OCI-LY1 (cell line): ENCODE measurements at regions not wholly inside any gene's neighbourhood (a gene's known extent, or its start where the extent isn't known, plus 50 kb on each side); places are given as distances from the start of the nearest gene placed in this dataset.

Source experiments
- H2AFZ ChIP-seq: fragments of 200-600 bp; sonication (generic), shearing (Covaris generic); 2 replicates; pipeline ENCODE4 v1.6.0; 2014; ENCODE audit warnings: antibody characterized with exemption, mild to moderate bottlenecking, low read length
- H3F3A ChIP-seq: fragments of 200-600 bp; sonication (generic), shearing (Covaris generic); 2 replicates; pipeline ENCODE4 v1.6.0; 2014; ENCODE audit warnings: mild to moderate bottlenecking, antibody characterized with exemption, low read length, moderate library complexity; ENCODE audit not compliant: insufficient read depth
- H3K27ac ChIP-seq: fragments of 200-600 bp; sonication (generic); 2 replicates; pipeline ENCODE4 v1.5.1; 2014; ENCODE audit warnings: low read length, mixed run types, mild to moderate bottlenecking, low read depth; ENCODE audit not compliant: poor library complexity, severe bottlenecking
- H3K27me3 ChIP-seq: fragments of 200-600 bp; sonication (generic); 2 replicates; pipeline ENCODE4 v1.6.0; 2014; ENCODE audit warnings: antibody characterized with exemption, mild to moderate bottlenecking, low read length, moderate library complexity; ENCODE audit not compliant: insufficient read depth
- H3K36me3 ChIP-seq: fragments of 200-600 bp; sonication (generic); 2 replicates; pipeline ENCODE4 v1.6.1; 2014; ENCODE audit warnings: mild to moderate bottlenecking, antibody characterized with exemption, low read length, moderate library complexity, mixed read lengths; ENCODE audit not compliant: insufficient read depth
- H3K4me1 ChIP-seq: fragments of 200-600 bp; sonication (generic); 2 replicates; pipeline ENCODE4 v1.5.1; 2014; ENCODE audit warnings: mild to moderate bottlenecking, low read length, moderate library complexity; ENCODE audit not compliant: insufficient read depth, severe bottlenecking
- H3K4me2 ChIP-seq: fragments of 200-600 bp; sonication (generic), shearing (Covaris generic); 2 replicates; pipeline ENCODE4 v1.6.1; 2014; ENCODE audit warnings: low read length
- H3K4me3 ChIP-seq: fragments of 200-600 bp; sonication (generic); 2 replicates; pipeline ENCODE4 v1.5.1; 2014; ENCODE audit warnings: low read length, low read depth, mild to moderate bottlenecking, mixed read lengths; ENCODE audit not compliant: poor library complexity, severe bottlenecking
- H3K79me2 ChIP-seq: fragments of 200-600 bp; shearing (Covaris generic); 2 replicates; pipeline ENCODE4 v1.6.1; 2016; ENCODE audit warnings: mixed run types, low read length, mixed read lengths; ENCODE audit not compliant: insufficient read depth
- H3K9ac ChIP-seq: fragments of 200-600 bp; sonication (generic), shearing (Covaris generic); 2 replicates; pipeline ENCODE4 v1.6.1; 2014; ENCODE audit warnings: mild to moderate bottlenecking, low read length, mixed read lengths
- H3K9me2 ChIP-seq: fragments of 200-600 bp; sonication (generic), shearing (Covaris generic); 2 replicates; pipeline ENCODE4 v1.6.1; 2014; ENCODE audit warnings: low read depth, mild to moderate bottlenecking, low read length, mixed read lengths
- H3K9me3 ChIP-seq: fragments of 200-600 bp; shearing (Covaris generic); 2 replicates; pipeline ENCODE4 v1.6.1; 2014; ENCODE audit warnings: low read length, mixed read lengths
- H4K20me1 ChIP-seq: fragments of 200-600 bp; sonication (generic), shearing (Covaris generic); 2 replicates; pipeline ENCODE4 v1.6.0; 2016; ENCODE audit warnings: mild to moderate bottlenecking, low read length; ENCODE audit not compliant: insufficient read depth
- CTCF ChIP-seq: fragments of 200-600 bp; sonication (generic), shearing (Covaris generic); IDR thresholded peaks from 2 replicates; pipeline ENCODE4 v1.5.1; 2017; ENCODE audit warnings: mild to moderate bottlenecking, antibody characterized with exemption, low read length, moderate library complexity, mixed read lengths
- EZH2 ChIP-seq: fragments of 200-600 bp; sonication (generic), shearing (Covaris generic); IDR thresholded peaks from 2 replicates; pipeline ENCODE4 v1.8.0; 2017; ENCODE audit warnings: borderline replicate concordance, mixed run types, mild to moderate bottlenecking, antibody characterized with exemption, low read length, moderate library complexity, mixed read lengths

DNA sequence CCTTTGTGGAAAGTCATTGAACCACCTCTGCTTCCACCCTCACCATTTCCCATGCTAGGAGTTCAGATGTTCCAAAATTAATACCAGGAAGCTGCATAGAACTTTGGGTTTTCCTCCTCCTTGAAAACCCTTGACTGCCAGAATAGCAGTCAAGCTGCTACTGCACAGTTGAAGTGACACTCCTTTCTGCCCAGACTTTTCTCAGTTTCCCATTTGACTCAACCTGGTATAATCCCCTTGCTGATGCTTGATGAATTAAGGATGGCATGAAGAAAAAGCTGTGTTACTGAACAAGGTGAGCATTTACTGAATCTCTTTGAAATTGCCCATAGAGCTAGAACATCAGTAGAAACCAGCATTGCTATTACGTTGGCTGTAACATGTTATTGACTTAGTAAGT lies 286.0 kb downstream of the EDEM1 start:
- no peaks in the 10 kb centered on the region for H3K9me3 ChIP-seq
- no peaks in the 10 kb centered on the region for H3K9me2 ChIP-seq
- no peaks in the 10 kb centered on the region for H3K79me2 ChIP-seq
- no peak overlapping the region for H3K4me2 ChIP-seq
- no peaks in the 10 kb centered on the region for H3K27me3 ChIP-seq
- no peaks in the 10 kb centered on the region for H3K4me1 ChIP-seq
- H3K4me3 ChIP-seq, result no peak overlapping the region
- no peaks in the 10 kb centered on the region for H3K36me3 ChIP-seq
- no peaks in the 10 kb centered on the region for H4K20me1 ChIP-seq
- H3F3A ChIP-seq, result no peaks in the 10 kb centered on the region
- no peak for TF ChIP-seq EZH2
- TF ChIP-seq CTCF, result no peak
- no peak overlapping the region for H2AFZ ChIP-seq
- H3K9ac ChIP-seq, result no peak overlapping the region
- H3K27ac ChIP-seq, result no peak overlapping the region

DNA sequence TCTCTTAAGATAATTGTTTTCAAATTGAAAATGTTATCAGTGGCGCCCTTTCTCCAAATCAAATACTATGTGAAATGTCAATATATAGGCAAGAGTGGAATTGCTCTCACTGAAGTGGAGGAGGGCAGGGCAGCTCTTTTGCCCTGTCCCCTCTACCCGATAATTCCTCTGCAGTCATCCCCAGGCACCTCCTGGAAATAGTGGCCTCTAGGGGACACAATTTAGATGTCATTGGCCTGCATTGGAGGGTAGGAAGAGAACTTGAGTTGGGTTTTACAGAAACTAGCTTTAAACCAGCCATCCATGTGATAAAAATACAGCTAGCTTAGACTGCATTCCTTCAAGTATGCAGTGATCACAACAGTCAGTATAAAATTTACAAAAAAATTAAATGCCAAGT lies 288.9 kb downstream of the EDEM1 start:
- Histone ChIP-seq H3K27ac (no peak overlapping the region), H3K4me2 (no peak overlapping the region), H3K36me3 (no peaks in the 10 kb centered on the region), H3K4me1 (no peaks in the 10 kb centered on the region), H4K20me1 (no peaks in the 10 kb centered on the region), H3F3A (no peaks in the 10 kb centered on the region), H3K9me3 (no peaks in the 10 kb centered on the region), H3K9me2 (no peaks in the 10 kb centered on the region), H3K9ac (no peak overlapping the region), H3K79me2 (no peaks in the 10 kb centered on the region), H3K27me3 (no peaks in the 10 kb centered on the region), H3K4me3 (no peak overlapping the region), H2AFZ (no peak overlapping the region)
- TF ChIP-seq CTCF (no peak), EZH2 (no peak)

- no peaks in the 10 kb centered on the region for H3K27me3 ChIP-seq
- no peaks in the 10 kb centered on the region for H4K20me1 ChIP-seq
- no peak overlapping the region for H3K4me3 ChIP-seq
- H3F3A ChIP-seq, result no peaks in the 10 kb centered on the region
- no peaks in the 10 kb centered on the region for H3K9me2 ChIP-seq
- H3K27ac ChIP-seq, result no peak overlapping the region
- H2AFZ ChIP-seq, result no peak overlapping the region
- H3K4me2 ChIP-seq, result no peak overlapping the region
- no peak overlapping the region for H3K9ac ChIP-seq
- no peaks in the 10 kb centered on the region for H3K36me3 ChIP-seq
- no peaks in the 10 kb centered on the region for H3K9me3 ChIP-seq
- H3K79me2 ChIP-seq, result no peaks in the 10 kb centered on the region
- TF ChIP-seq CTCF (no peak), EZH2 (no peak)
- H3K4me1 ChIP-seq, result no peaks in the 10 kb centered on the region
These were observed 291.8 kb downstream of the EDEM1 start for GRCh38 chr3:5479229-5479799.
